Gastroesophageal sphincter (tissue), 4 donors: ENCODE measurements at regions not wholly inside any gene's neighbourhood (a gene's known extent, or its start where the extent isn't known, plus 50 kb on each side); places are given as distances from the start of the nearest gene placed in this dataset.

ENCODE experiments used
- ATAC-seq: fragments of 150-250 bp; one replicate; pipeline ENCODE4 v1.9.1; 2016; ENCODE audit warnings: mild to moderate bottlenecking, moderate library complexity
- H3K27ac ChIP-seq, 4 donors: fragments of 200-600 bp; sonication (generic) in 3 of 4; 1 replicate in 3 of 4; 2 replicates in 1 of 4; pipeline ENCODE4 v1.5.1; 2016 to 2019
- H3K27me3 ChIP-seq: fragments of 200-600 bp; sonication (generic); one replicate; pipeline ENCODE4 v1.5.1; 2019
- H3K36me3 ChIP-seq, 2 donors: fragments of 200-600 bp; sonication (generic); one replicate each; pipeline ENCODE4 v1.5.1; 2019; ENCODE audit warnings: control low read depth in 1 of 2
- H3K4me1 ChIP-seq, 3 donors: fragments of 200-600 bp; sonication (generic); 1 replicate in 2 of 3; 2 replicates in 1 of 3; pipeline ENCODE4 v1.5.1; 2016 to 2019; ENCODE audit warnings: control low read depth in 2 of 3
- H3K4me3 ChIP-seq, 2 donors: fragments of 200-600 bp; sonication (generic); one replicate each; pipeline ENCODE4 v1.5.1; 2019; ENCODE audit warnings: mild to moderate bottlenecking in 1 of 2, moderate library complexity in 1 of 2
- H3K9me3 ChIP-seq, 3 donors: fragments of 200-600 bp; sonication (generic); one replicate each; pipeline ENCODE4 v1.5.1; 2017 to 2019; ENCODE audit warnings: control low read depth in 2 of 3
- EP300 ChIP-seq: sonication (generic); formaldehyde crosslinking; IDR thresholded peaks from one replicate; pipeline ENCODE4 v1.6.1; 2017; ENCODE audit warnings: antibody characterized with exemption, mild to moderate bottlenecking
- POLR2A ChIP-seq, 2 donors: fragments of 450-650 bp; IDR thresholded peaks; one replicate each; pipeline ENCODE4 v1.6.1; 2017; ENCODE audit warnings: antibody characterized with exemption in 2 of 2, mild to moderate bottlenecking in 2 of 2, moderate library complexity in 1 of 2
- POLR2AphosphoS5 ChIP-seq: sonication (generic); formaldehyde crosslinking; IDR thresholded peaks from one replicate; pipeline ENCODE4 v1.6.1; 2017; ENCODE audit warnings: antibody characterized with exemption
- whole genome bisulfite sequencing, 2 donors: methylation state at CpG; one replicate each; pipeline ENCODE4 v1.1.5; 2018; ENCODE audit warnings: low coverage in 1 of 2; 5-methylcytosine and 5-hydroxymethylcytosine counted together
- TF ChIP-seq, protein P1 (sequence below), 4 experiments: fragments of 200-600 bp in 2 of 4; fragments of 450-650 bp in 2 of 4; sonication (generic) in 1 of 4; IDR thresholded peaks; one replicate each; pipeline ENCODE4 v1.5.1; 2017 to 2019; ENCODE audit warnings: antibody characterized with exemption in 4 of 4, mild to moderate bottlenecking in 2 of 4, moderate library complexity in 2 of 4

DNA sequence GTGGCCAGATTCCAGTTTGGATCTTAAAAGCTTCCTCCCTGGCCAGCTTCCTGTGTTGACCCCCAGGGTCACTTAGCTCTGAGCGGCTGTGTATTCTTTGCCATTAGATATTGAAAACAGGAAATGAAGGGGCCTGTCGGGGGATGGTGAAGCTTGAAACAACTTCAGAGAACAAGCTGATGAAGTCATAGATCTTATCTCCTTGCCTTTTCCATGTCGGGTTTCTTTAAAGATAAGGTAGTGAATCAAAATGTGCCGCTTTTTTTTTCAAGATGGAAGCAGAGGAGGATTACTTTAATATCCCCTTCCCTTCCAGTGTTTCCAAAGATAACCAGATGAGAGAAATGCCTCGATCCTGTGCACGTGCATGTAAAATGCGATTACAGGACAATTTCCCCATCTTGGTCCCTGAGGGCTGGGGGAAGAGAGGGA lies 508.5 kb downstream of the MID1IP1 start:
- Histone ChIP-seq H3K4me1 (no peaks in the 10 kb centered on the region), H3K27ac (no peak overlapping the region), H3K27me3 (no peaks in the 10 kb centered on the region), H3K36me3 (no peaks in the 10 kb centered on the region), H3K4me3 (no peak overlapping the region), H3K9me3 (no peaks in the 10 kb centered on the region)
- 46 to 60% methylated on average over 3 to 6 of the region's 7 CpGs for WGBS, 2 donors
- no peak for ATAC-seq
- TF ChIP-seq, protein P1, sequence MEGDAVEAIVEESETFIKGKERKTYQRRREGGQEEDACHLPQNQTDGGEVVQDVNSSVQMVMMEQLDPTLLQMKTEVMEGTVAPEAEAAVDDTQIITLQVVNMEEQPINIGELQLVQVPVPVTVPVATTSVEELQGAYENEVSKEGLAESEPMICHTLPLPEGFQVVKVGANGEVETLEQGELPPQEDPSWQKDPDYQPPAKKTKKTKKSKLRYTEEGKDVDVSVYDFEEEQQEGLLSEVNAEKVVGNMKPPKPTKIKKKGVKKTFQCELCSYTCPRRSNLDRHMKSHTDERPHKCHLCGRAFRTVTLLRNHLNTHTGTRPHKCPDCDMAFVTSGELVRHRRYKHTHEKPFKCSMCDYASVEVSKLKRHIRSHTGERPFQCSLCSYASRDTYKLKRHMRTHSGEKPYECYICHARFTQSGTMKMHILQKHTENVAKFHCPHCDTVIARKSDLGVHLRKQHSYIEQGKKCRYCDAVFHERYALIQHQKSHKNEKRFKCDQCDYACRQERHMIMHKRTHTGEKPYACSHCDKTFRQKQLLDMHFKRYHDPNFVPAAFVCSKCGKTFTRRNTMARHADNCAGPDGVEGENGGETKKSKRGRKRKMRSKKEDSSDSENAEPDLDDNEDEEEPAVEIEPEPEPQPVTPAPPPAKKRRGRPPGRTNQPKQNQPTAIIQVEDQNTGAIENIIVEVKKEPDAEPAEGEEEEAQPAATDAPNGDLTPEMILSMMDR (IDR thresholded peaks at IDR 0.05), result no peak
- TF ChIP-seq POLR2AphosphoS5 (no peak), POLR2A (IDR thresholded peaks at IDR 0.05) (no peak), EP300 (no peak)

DNA sequence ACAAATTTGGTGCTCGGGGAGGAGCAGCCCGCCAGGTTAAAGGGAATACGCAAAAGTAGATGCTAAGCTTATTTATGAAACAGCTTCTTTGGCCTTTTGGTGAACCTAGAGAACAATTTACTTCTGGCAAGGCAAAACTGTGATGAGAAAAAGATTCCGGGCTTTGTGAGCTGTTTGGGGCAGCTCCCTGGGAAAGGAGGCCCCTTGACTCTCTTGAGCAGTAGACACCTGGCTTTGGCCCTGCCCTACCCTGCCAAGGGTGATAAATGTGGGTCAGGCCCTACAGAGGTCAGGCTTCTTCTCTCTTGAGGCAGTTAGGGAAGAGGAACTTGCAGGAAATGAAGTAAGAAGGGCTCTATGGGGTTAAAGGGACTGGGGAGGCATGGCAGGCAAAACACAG lies 509.6 kb downstream of the MID1IP1 start:
- Histone ChIP-seq H3K36me3 (no peaks in the 10 kb centered on the region), H3K27ac (no peak overlapping the region), H3K4me3 (no peak overlapping the region), H3K4me1 (no peaks in the 10 kb centered on the region), H3K27me3 (no peaks in the 10 kb centered on the region), H3K9me3 (no peaks in the 10 kb centered on the region)
- TF ChIP-seq POLR2AphosphoS5 (no peak), EP300 (no peak), POLR2A (IDR thresholded peaks at IDR 0.05) (no peak)
- TF ChIP-seq, protein P1 (IDR thresholded peaks at IDR 0.05), result no peak
- no peak for ATAC-seq
- WGBS, 2 donors, result 68 to 70% methylated on average over 2 to 3 of the region's 4 CpGs

GRCh38 chrX:39311646-39312045 lies 510.4 kb downstream of the MID1IP1 start:
- TF ChIP-seq POLR2AphosphoS5 (no peak), EP300 (no peak), POLR2A (IDR thresholded peaks at IDR 0.05) (no peak)
- TF ChIP-seq, protein P1 (IDR thresholded peaks at IDR 0.05), result no peak
- no peaks in the 10 kb centered on the region for H3K27me3 ChIP-seq
- no peaks in the 10 kb centered on the region for H3K4me1 ChIP-seq
- 80% methylated on average over 1 of the region's 2 CpGs for WGBS, 2 donors
- no peaks in the 10 kb centered on the region for H3K9me3 ChIP-seq
- H3K4me3 ChIP-seq, result no peak overlapping the region
- H3K36me3 ChIP-seq, result no peaks in the 10 kb centered on the region
- H3K27ac ChIP-seq, result no peak overlapping the region
- ATAC-seq, result no peak

- no peaks in the 10 kb centered on the region for H3K36me3 ChIP-seq
- H3K27ac ChIP-seq, result no peak overlapping the region
- no peaks in the 10 kb centered on the region for H3K9me3 ChIP-seq
- ATAC-seq, result no peak
- no peaks in the 10 kb centered on the region for H3K4me1 ChIP-seq
- H3K27me3 ChIP-seq, result no peaks in the 10 kb centered on the region
- no peak overlapping the region for H3K4me3 ChIP-seq
- TF ChIP-seq EP300 (no peak), POLR2AphosphoS5 (no peak), POLR2A (IDR thresholded peaks at IDR 0.05) (no peak)
- TF ChIP-seq, protein P1 (IDR thresholded peaks at IDR 0.05), result no peak
- WGBS, 2 donors, result 86% methylated on average over 1 of the region's 1 CpG; no CpG with 5 or more reads in 1 of the 2 donors
Observed at GRCh38 chrX:39313146-39313545, 511.9 kb downstream of the MID1IP1 start.

DNA sequence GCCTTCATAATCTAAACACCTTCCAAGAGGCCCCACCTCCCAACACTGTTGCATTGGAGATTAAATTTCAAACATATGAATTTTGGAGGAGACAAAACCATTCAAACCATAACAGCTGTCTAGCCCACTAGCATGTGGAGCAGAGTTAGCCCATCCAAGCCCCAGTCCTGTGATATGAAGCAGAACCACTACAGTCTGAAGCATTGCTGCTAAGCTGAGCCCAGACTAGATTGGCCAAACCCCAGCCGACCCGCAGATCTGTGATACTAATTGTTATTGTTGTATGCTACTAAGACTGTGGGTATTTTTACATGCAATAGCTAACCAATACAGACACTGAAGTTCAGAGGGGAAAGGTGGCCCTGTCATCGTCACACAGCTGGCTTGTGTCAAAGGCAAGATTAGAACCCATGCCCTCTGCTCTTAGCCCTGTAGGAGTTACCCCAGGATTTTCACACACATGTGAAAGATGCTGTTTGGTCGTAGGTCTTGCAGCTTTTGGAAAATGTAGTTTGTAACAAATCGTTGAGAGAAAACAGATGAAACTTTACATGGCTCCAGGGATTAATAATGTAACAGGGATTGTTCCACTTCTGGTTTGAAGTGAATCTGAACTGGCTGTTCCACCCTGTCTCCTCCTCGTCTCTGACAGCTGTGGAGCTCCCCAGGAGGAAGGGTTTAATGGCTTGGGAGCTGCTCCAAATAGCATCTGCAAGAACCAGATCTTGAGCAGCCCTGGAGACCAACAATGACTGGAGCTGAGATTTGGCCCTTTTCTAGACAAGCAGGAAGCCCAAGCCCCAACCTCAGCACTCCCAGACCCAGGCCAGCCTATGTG lies 517.5 kb downstream of the MID1IP1 start:
- Histone ChIP-seq H3K4me1 (no peaks in the 10 kb centered on the region), H3K9me3 (no peaks in the 10 kb centered on the region), H3K27me3 (no peaks in the 10 kb centered on the region), H3K27ac (no peak overlapping the region), H3K4me3 (no peak overlapping the region), H3K36me3 (no peaks in the 10 kb centered on the region)
- WGBS, 2 donors, result 8 to 63% methylated on average over 2 to 3 of the region's 6 CpGs
- ATAC-seq, result no peak
- TF ChIP-seq EP300 (no peak), POLR2A (IDR thresholded peaks at IDR 0.05) (no peak), POLR2AphosphoS5 (no peak)
- TF ChIP-seq, protein P1 (IDR thresholded peaks at IDR 0.05), result no peak
